Activated naive CD8-positive, alpha-beta T cell (primary cell): ENCODE measurements at regions not wholly inside any gene's neighbourhood (a gene's known extent, or its start where the extent isn't known, plus 50 kb on each side); places are given as distances from the start of the nearest gene placed in this dataset.
"Not testable (repeated sequence)": the region's sequence is repeated elsewhere in the genome, so short reads cannot be mapped to it uniquely, and the experiment has no call there.

Experiments
- H3K27ac Mint-ChIP-seq: one replicate; pipeline ENCODE4 v1.8.0; 2021; ENCODE audit warnings: mixed read lengths
- H3K27me3 Mint-ChIP-seq: one replicate; pipeline ENCODE4 v1.8.0; 2021; ENCODE audit warnings: mixed read lengths
- H3K36me3 Mint-ChIP-seq: one replicate; pipeline ENCODE4 v1.8.0; 2021; ENCODE audit warnings: mixed read lengths
- H3K4me1 Mint-ChIP-seq: one replicate; pipeline ENCODE4 v1.8.0; 2021; ENCODE audit warnings: low read depth, mixed read lengths
- H3K4me3 Mint-ChIP-seq: one replicate; pipeline ENCODE4 v1.8.0; 2021; ENCODE audit warnings: mild to moderate bottlenecking, mixed read lengths
- H3K9me3 Mint-ChIP-seq: one replicate; pipeline ENCODE4 v1.8.0; 2021; ENCODE audit warnings: low read depth, mixed read lengths

DNA sequence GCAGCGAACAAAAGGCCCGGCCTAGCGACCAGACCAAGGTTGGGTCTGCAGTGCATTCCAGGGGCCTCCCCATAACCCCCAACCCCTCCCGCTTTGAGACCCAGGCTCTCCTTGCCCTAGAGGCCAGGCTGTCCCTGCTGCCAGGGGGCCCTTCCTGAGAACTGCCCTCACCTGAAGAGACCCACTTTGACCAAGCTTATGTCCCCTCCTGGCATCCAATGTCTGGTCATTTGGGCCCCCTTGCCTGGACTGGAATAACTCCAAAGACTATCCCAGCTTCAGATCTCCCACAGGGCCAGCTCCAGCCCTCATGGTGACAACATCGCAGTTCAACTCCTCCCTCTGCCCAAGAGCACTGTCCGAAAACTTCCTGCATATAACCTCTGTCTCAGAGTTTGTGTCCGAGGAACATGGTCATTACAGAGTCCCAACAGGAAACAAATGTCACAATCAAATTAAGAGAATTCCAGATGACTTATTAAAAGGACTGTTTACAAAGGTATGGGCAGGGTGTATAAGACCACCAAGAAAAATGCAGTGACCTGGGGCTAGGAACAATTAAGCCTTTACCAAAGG, 125.0 kb downstream of the BANF2 start:
- Mint-ChIP-seq H3K4me3 (no peak overlapping the region), H3K27ac (no peak overlapping the region), H3K9me3 (no peaks in the 10 kb centered on the region)

DNA sequence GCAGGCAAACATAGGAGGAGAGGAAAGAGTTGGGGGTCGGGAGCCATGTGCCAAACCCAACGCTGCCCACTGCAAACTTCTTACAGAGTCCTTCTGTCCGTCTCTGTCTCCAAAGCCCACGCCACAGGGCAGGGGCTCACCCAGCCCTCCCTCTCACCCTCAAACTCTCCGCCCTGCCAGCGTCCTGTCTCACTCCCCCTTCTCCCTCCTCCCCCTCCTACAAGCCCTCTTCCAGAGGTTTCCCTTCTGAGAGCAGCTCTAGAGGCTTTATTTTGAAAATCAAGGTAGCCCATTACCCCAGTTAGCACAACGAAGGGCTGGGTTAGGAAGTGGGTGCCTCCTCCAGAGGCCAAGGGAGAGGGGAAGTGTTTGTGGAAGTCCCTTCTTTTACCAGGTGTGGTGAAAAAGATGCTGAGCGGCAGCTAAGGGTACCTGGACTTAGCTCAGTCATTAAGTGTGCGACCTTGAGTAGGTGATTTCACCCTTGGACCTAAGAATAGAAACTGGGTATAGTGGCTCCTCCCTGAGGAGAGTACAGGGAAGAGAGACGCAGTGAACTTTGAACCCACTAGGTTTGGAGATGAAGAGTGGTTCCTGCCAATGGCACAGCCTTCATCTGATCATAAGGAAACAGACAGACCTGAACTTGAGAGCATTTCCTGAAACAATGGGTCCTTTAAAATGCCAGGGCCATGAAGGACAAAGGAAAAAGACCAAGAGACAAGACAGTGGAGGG, 123.8 kb downstream of the BANF2 start:
- Mint-ChIP-seq H3K4me1 (no peaks in the 10 kb centered on the region), H3K27me3 (no peaks in the 10 kb centered on the region), H3K36me3 (peaks cover 3% of the 10 kb centered on the region), H3K4me3 (no peak overlapping the region), H3K27ac (no peak overlapping the region), H3K9me3 (peaks cover 5% of the 10 kb centered on the region)

More for the DNA sequence above, 125.0 kb downstream of the BANF2 start:
- H3K27me3 Mint-ChIP-seq = no peaks in the 10 kb centered on the region
- no peaks in the 10 kb centered on the region for H3K36me3 Mint-ChIP-seq
- no peaks in the 10 kb centered on the region for H3K4me1 Mint-ChIP-seq

DNA sequence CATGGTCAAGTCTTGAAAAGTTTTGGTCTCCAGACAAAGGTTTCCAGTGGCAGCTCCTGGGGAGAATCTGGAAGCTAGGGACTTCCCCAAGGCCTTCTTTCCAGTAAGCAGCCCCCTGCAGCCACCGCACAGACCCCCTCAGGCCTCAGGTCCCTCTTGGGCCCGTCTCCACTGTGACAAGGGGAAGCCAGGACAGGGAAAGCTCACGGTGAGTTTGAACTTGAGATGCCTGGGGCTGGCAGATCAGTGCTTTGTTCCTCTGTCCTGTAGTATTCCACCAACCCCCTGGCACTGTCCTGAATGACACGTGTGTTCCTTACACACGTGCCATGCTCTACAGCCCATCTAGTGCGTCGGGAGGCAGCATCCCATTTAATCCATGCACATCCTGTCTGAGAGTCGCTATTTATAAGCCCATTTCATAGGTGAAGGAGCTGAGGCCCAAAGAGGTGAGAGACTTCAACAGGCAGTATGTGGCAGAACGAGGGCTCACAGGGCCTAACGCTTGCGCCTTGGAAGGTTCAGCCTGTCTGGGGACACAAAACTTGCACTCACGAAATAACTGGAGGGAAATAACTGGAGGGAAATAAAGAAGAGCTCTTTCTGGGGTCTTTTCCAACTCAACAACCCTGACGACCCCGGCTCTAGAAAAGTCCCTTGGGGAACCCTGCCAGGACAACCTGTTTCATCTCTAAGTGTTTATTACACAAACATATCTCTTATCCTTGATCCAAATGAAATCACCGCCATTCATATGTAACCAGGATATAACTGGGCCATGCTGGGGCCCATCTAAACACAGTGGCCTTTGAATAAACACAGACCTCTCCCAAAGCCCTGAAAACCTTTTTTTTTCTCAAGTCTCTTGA, 123.0 kb downstream of the BANF2 start:
- Mint-ChIP-seq H3K36me3 (peaks cover 3% of the 10 kb centered on the region), H3K9me3 (peaks cover 5% of the 10 kb centered on the region), H3K27ac (no peak overlapping the region), H3K4me1 (no peaks in the 10 kb centered on the region), H3K4me3 (no peak overlapping the region), H3K27me3 (no peaks in the 10 kb centered on the region)

DNA sequence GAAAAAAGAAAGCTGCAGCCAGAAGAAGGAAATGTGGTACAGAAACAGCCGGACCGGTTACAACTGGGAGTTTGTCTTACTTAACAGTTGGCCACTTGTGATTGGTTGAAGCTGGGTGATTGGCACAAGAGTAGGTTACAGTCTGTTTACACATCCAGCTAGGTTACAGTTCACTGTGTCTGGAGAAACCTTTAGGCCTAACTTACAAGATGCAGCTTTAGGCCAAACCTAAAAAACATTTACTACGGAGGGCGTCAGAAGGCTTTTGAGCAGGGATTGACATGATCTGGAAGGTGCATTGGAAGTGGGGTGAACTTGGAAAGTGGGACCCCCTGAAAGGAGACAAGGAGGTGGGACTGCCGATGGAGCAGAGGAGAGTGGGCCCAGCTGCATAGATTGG, 122.3 kb downstream of the BANF2 start:
- no peak overlapping the region for H3K27ac Mint-ChIP-seq
- no peak overlapping the region for H3K4me3 Mint-ChIP-seq
- no peaks in the 10 kb centered on the region for H3K27me3 Mint-ChIP-seq
- no peaks in the 10 kb centered on the region for H3K4me1 Mint-ChIP-seq
- H3K9me3 Mint-ChIP-seq = peaks cover 5% of the 10 kb centered on the region
- peaks cover 3% of the 10 kb centered on the region for H3K36me3 Mint-ChIP-seq

DNA sequence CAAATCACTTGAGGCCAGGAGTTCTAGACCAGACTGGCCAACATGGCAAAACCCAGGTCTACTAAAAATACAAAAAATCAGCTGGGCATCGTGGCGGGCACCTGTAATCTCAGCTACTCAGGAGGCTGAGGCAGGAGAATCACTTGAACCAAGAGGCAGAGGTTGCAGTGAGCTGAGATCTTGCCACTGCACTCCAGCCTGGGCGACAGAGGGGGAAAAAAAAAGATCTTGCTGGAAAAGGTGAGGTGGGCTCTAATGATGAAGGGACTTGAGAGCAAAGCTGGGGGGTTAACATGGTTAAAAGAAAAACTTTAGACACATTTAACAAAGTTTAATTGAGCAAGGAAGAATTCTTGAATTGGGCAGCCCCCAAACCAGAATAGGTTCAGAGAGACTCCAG, 121.8 kb downstream of the BANF2 start:
- not testable (repeated sequence) for H3K4me3 Mint-ChIP-seq, H3K4me1 Mint-ChIP-seq, H3K36me3 Mint-ChIP-seq, H3K27me3 Mint-ChIP-seq, H3K27ac Mint-ChIP-seq, H3K9me3 Mint-ChIP-seq

DNA sequence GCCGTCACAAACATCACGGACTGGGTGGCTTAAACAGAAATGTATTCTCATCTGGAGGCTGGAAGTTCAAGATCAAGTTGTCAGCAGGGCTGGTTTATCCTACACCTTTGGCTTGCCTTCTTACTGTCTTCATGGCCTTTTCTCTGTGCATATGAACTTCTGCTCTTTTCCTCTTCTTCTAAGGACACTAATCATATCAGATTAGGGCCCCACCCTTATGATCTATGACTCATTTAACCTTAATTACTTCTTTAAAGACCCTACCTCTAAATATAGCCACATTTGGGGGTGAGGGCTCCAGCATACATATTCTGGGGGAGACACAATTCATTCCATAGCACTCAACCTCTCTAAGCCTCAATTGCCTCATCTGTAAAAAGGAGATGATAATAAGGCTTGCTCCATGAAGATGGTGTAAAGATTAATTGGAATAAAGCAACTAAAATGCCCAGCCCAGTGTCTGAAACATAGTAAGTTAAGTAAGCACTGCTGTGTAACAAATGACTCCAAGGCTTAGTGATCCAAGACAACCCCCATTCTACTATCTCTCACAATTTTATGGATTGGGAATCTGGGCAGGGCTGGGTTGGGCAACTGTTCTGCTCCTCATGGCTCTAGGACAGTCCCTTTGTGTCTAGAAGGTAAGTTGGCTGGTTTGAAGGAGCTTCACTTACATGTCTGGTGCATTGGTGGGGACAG, 119.8 kb downstream of the BANF2 start:
- no peak overlapping the region for H3K4me3 Mint-ChIP-seq
- H3K36me3 Mint-ChIP-seq = peaks cover 3% of the 10 kb centered on the region
- H3K4me1 Mint-ChIP-seq = no peaks in the 10 kb centered on the region
- peaks cover 5% of the 10 kb centered on the region for H3K9me3 Mint-ChIP-seq
- no peak overlapping the region for H3K27ac Mint-ChIP-seq
- no peaks in the 10 kb centered on the region for H3K27me3 Mint-ChIP-seq

DNA sequence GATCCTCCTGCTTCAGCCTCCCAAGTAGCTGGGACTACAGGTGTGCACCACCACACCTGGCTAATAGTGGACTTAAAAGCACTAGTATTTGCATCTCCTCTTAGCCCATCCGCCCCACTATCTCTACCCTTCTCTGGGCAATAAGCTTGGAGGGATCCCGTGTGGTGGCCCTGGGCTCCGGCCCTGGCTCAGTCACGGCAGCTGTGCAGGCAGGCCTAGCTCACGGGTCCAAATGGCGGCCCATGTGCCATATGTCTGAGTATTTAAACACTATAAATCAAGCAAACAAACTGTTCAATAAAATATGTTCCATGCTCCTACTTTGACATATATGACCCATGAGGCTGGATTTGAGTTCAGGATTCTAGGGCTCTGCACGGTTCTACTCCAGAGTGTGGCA, 118.4 kb downstream of the BANF2 start:
- no peak overlapping the region for H3K27ac Mint-ChIP-seq
- H3K36me3 Mint-ChIP-seq = peaks cover 3% of the 10 kb centered on the region
- peaks cover 5% of the 10 kb centered on the region for H3K9me3 Mint-ChIP-seq
- H3K27me3 Mint-ChIP-seq = no peaks in the 10 kb centered on the region
- no peak overlapping the region for H3K4me3 Mint-ChIP-seq
- no peaks in the 10 kb centered on the region for H3K4me1 Mint-ChIP-seq

DNA sequence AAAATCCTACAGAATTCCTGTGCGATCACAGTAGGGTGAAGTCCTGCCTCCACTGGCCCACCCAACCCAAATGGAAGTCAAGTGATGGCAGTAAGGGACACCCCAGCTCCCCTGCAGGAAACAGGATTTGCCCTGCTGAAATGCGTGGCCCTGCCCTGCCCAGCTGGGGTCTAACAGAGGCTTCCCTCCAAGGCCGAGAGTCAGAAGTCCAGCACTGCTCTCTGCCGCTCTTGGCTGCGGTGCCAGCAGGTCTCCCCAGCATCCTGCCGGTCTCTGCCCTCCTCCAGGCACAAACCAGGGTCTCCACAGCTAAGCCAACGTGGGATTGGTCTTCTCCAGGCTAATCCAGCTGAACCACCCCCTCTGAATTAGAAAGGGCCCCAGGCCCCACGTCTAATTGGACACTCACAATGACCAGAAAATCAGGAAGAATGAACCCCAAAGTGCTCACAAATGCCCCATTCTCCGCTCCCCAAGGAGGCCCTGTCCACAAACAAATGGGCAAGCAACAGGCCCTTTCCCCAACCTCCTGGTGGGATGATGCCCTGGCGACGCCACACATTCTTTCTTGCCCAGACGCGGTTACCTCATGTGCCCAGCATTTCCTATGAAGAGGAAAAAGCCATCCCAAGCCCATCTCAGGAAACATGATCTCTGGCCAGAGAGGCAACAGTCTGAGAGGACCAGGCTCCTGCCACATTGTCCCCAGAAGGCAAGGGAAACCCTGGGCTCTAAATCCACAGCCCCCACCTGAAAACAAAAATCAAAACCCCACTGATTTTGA, 117.2 kb downstream of the BANF2 start:
- peaks cover 5% of the 10 kb centered on the region for H3K9me3 Mint-ChIP-seq
- H3K27ac Mint-ChIP-seq = no peak overlapping the region
- no peaks in the 10 kb centered on the region for H3K27me3 Mint-ChIP-seq
- peaks cover 3% of the 10 kb centered on the region for H3K36me3 Mint-ChIP-seq
- H3K4me1 Mint-ChIP-seq = no peaks in the 10 kb centered on the region
- no peak overlapping the region for H3K4me3 Mint-ChIP-seq

DNA sequence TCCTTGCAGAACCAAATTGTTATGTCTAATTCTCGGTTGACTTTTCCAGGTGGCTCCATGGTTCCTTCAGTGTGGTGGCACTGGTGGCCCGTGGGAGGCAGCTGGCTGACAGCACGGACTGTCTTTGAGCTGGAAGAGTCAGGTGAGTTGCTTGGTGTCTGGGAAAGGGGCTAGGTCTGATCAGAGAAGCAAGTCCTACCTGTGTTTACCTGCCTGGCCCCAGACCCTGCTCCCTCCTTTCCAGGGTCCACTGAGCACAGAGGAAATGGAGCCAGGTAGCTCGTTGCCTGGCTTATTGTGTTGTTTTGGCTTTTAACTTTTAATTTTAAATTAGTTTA, 111.8 kb downstream of the BANF2 start:
- Mint-ChIP-seq H3K27me3 (no peaks in the 10 kb centered on the region), H3K4me1 (no peaks in the 10 kb centered on the region), H3K36me3 (no peaks in the 10 kb centered on the region), H3K4me3 (no peak overlapping the region), H3K27ac (no peak overlapping the region), H3K9me3 (no peaks in the 10 kb centered on the region)

DNA sequence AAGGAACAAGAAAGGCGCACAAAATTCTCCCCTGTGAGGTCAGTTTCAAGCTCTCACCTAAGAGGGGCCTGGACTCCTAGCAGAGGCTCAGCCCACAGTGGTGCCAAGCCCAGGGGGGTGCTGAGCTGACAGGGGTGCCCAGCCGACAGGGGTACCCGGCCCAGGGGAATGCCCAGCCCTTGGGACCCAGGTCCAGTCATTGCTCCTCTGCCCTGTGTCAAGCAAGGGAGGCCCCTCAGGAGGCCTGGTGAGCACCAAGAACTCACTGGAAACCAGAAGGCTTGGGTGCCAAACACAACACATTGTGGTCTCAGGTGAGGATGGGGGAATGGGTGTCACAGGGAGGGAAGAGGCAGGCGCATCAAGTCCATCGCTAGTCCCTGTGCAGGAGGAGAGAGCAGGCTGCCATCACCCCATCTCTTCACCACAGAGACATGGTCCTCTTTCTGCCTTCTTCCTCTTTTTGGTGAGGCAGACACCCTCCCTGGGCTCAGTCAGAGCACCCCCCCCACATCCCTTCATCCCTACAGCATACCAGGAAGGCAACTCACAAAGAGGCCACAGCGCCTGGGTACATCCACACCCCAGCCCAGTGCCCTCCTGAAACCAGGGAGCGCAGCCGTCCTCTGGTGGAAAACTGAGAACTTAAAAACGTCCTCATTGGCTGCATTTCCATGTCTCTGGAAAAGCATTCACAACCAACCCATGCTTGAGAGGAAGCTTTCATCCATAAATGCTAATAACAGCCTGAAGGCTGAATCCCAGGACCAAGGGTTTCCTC, 111.3 kb downstream of the BANF2 start:
- Mint-ChIP-seq H3K36me3 (no peaks in the 10 kb centered on the region), H3K4me3 (no peak overlapping the region), H3K27me3 (peaks cover 3% of the 10 kb centered on the region), H3K9me3 (no peaks in the 10 kb centered on the region), H3K4me1 (no peaks in the 10 kb centered on the region), H3K27ac (no peak overlapping the region)

DNA sequence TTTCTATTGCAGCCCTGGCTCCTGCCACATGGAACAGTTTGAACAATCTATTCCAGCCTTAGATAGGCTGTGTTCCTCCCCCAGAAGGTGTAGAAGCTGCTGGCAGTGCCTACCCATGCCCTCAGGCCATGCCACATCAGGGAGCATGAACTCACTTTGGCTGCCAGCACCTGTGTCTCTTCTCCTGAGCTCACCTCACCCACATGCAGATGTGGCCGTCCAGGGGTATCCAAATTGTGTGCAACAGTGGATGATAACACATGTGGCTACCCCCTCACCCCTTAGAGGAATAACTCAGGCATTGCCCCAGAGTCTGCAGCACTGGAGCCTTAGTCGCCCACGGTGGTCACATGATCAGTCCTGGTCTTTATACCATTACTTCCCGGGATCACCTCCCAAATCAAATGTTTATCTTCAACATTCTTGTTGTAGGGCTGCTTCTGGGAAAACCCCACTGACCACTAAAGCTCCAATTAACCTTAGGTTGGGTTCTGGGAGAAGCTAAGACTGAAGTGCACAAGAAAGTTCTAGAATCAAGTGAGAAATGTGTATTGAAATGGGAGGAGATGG, 110.4 kb downstream of the BANF2 start:
- Mint-ChIP-seq H3K27ac (no peak overlapping the region), H3K9me3 (no peaks in the 10 kb centered on the region), H3K36me3 (no peaks in the 10 kb centered on the region), H3K27me3 (peaks cover 3% of the 10 kb centered on the region), H3K4me1 (no peaks in the 10 kb centered on the region), H3K4me3 (no peak overlapping the region)

DNA sequence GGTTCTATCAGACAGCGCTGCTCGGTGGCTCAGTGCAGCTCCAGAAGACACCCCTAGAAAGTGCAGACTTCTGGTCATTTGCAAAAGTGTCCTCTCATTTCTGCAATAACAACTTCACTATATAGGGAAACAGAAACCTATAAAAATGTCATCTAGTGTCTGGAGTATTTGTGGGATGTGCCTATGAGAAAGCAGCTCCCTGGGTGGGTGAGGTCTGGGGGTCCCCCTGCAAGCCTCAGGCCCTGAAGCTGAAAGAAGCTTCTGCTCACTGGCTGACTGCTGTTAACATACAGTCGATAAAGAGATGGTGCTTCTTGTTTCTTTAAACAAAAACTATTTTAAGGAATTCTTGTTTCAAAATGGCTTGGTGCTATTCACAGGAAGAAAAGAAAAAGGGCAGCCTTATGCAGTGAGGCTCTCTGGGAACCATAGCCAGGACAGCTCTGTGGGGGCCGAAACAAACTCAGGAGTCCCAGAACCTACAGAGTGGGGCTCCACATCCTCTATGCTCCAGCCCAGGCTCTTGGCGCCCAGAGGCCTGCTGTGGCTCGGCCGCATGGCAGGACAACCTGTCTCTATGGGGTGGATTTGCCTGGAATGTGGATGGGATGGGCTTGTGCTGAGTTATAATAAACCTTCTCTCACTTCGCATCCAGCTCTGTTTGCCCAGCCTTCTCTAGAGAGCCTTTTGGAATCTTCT, 109.7 kb downstream of the BANF2 start:
- H3K27me3 Mint-ChIP-seq = peaks cover 3% of the 10 kb centered on the region
- H3K9me3 Mint-ChIP-seq = no peaks in the 10 kb centered on the region
- H3K36me3 Mint-ChIP-seq = no peaks in the 10 kb centered on the region
- H3K4me1 Mint-ChIP-seq = no peaks in the 10 kb centered on the region
- no peak overlapping the region for H3K4me3 Mint-ChIP-seq
- no peak overlapping the region for H3K27ac Mint-ChIP-seq

DNA sequence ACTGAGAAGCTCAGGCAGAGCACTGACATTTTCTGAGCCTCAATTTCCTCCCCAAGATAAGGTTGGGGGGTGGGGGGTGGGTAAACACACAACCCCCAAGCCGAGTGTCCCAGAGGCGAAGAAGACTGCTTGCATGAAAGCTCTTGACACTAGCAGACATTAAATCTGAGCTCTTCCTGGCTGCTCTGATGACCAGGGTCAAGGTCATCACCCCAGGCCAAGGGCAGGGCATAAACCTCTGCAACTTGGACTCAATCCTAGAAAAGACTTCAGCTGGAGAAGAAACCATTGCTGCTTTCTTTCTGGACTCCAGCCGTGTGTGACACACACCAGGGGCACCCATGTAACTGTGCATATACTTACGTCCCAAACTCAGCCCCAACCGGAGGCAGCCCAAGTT, 109.0 kb downstream of the BANF2 start:
- no peak overlapping the region for H3K27ac Mint-ChIP-seq
- H3K27me3 Mint-ChIP-seq = peaks cover 3% of the 10 kb centered on the region
- no peaks in the 10 kb centered on the region for H3K4me1 Mint-ChIP-seq
- no peaks in the 10 kb centered on the region for H3K9me3 Mint-ChIP-seq
- no peaks in the 10 kb centered on the region for H3K36me3 Mint-ChIP-seq
- H3K4me3 Mint-ChIP-seq = no peak overlapping the region
